Endothelial cell of umbilical vein (primary cell): ENCODE measurements at regions not wholly inside any gene's neighbourhood (a gene's known extent, or its start where the extent isn't known, plus 50 kb on each side); places are given as distances from the start of the nearest gene placed in this dataset.

ENCODE experiments used
- EZH2 ChIP-seq: IDR thresholded peaks from 2 replicates; pipeline ENCODE4 v1.6.1; 2012; ENCODE audit warnings: borderline replicate concordance, low read depth, mild to moderate bottlenecking, moderate library complexity, low read length, inconsistent platforms; ENCODE audit not compliant: severe bottlenecking
- FOS ChIP-seq: IDR thresholded peaks from 2 replicates; pipeline ENCODE4 v1.6.1; 2011; ENCODE audit warnings: mild to moderate bottlenecking, low read length, moderate library complexity, borderline replicate concordance; ENCODE audit not compliant: insufficient read depth
- GATA2 ChIP-seq: IDR thresholded peaks from 2 replicates; pipeline ENCODE4 v1.7.0; 2011; ENCODE audit warnings: low read depth, mild to moderate bottlenecking, moderate library complexity, mixed read lengths, low read length; ENCODE audit not compliant: insufficient read length, insufficient read depth
- JUN ChIP-seq: IDR thresholded peaks from 2 replicates; pipeline ENCODE4 v1.6.1; 2011; ENCODE audit warnings: borderline replicate concordance, low read depth; ENCODE audit not compliant: insufficient read length, insufficient read depth
- MAX ChIP-seq: IDR thresholded peaks from 2 replicates; pipeline ENCODE4 v1.6.1; 2011; ENCODE audit not compliant: insufficient read depth, insufficient read length
- MYC ChIP-seq: IDR thresholded peaks from one replicate; pipeline ENCODE4 v1.6.1; 2011; ENCODE audit warnings: mild to moderate bottlenecking, low read depth, low read length
- POLR2A ChIP-seq: IDR thresholded peaks from 2 replicates; pipeline ENCODE4 v1.6.1; 2012; ENCODE audit warnings: low read depth, mild to moderate bottlenecking, control low read depth, low read length
- POLR2AphosphoS5 ChIP-seq: IDR thresholded peaks from 2 replicates; pipeline ENCODE4 v1.6.1; 2012; ENCODE audit warnings: low read depth, mild to moderate bottlenecking, control low read depth, low read length, moderate library complexity; ENCODE audit not compliant: insufficient read depth
- TF ChIP-seq, protein P1 (sequence below), 2 donors: IDR thresholded peaks; 1 replicate in 1 of 2; 2 replicates in 1 of 2; pipeline ENCODE4 v1.5.1; 2011; ENCODE audit warnings: low read length in 2 of 2, mild to moderate bottlenecking in 2 of 2, moderate library complexity in 2 of 2, control low read depth in 1 of 2, inconsistent platforms in 1 of 2, low read depth in 1 of 2; ENCODE audit not compliant: insufficient read depth in 1 of 2; ENCODE audit errors: extremely low read depth in 1 of 2

DNA sequence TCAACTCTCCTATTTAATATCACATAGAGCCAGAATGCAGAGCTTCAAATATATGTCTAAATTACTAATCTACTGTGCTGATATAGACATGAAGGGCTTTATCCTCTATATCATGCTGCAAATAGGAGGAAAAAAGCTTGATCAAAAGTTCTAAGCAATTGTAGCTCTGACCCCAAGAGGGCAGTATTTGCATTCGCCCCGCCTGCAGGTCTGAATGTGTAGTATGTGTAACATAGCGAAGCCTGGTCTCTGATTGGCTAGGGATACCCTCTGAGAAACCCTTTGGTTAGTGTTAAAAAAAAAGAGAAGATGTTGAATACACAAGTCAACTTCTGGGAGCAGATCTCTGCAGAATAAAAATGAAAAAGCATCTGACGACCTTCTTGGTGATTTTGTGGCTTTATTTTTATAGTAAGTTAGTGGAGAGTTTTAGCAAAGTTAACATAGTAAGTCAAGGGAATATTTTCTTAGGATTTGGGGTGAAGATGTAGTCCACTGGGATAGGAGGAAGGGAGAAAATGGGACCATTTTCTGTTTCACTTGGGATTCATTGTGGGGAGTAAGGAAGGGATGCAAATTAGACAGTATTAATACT, 151.6 kb upstream of the OR4E1 start:
- TF ChIP-seq, protein P1, sequence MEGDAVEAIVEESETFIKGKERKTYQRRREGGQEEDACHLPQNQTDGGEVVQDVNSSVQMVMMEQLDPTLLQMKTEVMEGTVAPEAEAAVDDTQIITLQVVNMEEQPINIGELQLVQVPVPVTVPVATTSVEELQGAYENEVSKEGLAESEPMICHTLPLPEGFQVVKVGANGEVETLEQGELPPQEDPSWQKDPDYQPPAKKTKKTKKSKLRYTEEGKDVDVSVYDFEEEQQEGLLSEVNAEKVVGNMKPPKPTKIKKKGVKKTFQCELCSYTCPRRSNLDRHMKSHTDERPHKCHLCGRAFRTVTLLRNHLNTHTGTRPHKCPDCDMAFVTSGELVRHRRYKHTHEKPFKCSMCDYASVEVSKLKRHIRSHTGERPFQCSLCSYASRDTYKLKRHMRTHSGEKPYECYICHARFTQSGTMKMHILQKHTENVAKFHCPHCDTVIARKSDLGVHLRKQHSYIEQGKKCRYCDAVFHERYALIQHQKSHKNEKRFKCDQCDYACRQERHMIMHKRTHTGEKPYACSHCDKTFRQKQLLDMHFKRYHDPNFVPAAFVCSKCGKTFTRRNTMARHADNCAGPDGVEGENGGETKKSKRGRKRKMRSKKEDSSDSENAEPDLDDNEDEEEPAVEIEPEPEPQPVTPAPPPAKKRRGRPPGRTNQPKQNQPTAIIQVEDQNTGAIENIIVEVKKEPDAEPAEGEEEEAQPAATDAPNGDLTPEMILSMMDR (IDR thresholded peaks at IDR 0.05; ENCODE audit: extremely low read depth in 1 of 2, insufficient read depth in 1 of 2, low read depth in 1 of 2, low read length in 2 of 2) = peak; percentile 57 to 58
- TF ChIP-seq POLR2AphosphoS5 = no peak
- TF ChIP-seq EZH2 = no peak
- no peak for TF ChIP-seq MAX
- TF ChIP-seq JUN = no peak
- no peak for TF ChIP-seq MYC
- no peak for TF ChIP-seq POLR2A
- no peak for TF ChIP-seq FOS
- no peak for TF ChIP-seq GATA2
